Neural progenitor cell (in vitro differentiated cells): ENCODE measurements at regions not wholly inside any gene's neighbourhood (a gene's known extent, or its start where the extent isn't known, plus 50 kb on each side); places are given as distances from the start of the nearest gene placed in this dataset.

Experiments used
- EZH2 ChIP-seq: fragments of 200-600 bp; sonication (generic); IDR thresholded peaks from 2 replicates; pipeline ENCODE4 v1.6.1; 2017; ENCODE audit warnings: antibody characterized with exemption, mild to moderate bottlenecking, moderate library complexity
- TF ChIP-seq, protein P1 (sequence below): fragments of 200-600 bp; sonication (generic); IDR thresholded peaks from 2 replicates; pipeline ENCODE4 v1.5.1; 2017; ENCODE audit warnings: antibody characterized with exemption, mild to moderate bottlenecking

DNA sequence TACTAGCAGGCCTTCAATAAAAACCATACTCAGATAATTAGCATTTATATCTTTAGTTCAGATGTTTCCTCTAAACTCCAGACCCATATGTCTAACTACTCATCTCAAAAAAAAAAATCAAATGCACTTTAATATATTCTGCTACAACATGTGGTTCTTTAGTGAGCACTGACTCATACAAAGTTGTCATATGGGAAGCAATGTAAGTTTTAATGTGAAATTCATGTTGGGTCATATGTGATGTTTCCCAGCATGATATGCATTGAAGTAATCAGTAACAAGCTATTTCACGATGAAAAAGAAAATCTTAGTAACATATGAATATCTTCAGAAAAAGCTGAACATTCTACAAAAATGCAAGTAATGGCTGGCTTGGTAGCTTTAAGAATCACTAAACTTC is 859.7 kb upstream of the ADGRB3 start:
- TF ChIP-seq, protein P1, sequence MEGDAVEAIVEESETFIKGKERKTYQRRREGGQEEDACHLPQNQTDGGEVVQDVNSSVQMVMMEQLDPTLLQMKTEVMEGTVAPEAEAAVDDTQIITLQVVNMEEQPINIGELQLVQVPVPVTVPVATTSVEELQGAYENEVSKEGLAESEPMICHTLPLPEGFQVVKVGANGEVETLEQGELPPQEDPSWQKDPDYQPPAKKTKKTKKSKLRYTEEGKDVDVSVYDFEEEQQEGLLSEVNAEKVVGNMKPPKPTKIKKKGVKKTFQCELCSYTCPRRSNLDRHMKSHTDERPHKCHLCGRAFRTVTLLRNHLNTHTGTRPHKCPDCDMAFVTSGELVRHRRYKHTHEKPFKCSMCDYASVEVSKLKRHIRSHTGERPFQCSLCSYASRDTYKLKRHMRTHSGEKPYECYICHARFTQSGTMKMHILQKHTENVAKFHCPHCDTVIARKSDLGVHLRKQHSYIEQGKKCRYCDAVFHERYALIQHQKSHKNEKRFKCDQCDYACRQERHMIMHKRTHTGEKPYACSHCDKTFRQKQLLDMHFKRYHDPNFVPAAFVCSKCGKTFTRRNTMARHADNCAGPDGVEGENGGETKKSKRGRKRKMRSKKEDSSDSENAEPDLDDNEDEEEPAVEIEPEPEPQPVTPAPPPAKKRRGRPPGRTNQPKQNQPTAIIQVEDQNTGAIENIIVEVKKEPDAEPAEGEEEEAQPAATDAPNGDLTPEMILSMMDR = no peak
- TF ChIP-seq EZH2 = no peak
